ENCODE measurements at regions not wholly inside any gene's neighbourhood (a gene's known extent, or its start where the extent isn't known, plus 50 kb on each side); places are given as distances from the start of the nearest gene placed in this dataset.

- H3K4me1 Mint-ChIP-seq = no peaks in the 10 kb centered on the region
- no peaks in the 10 kb centered on the region for H3K36me3 Mint-ChIP-seq
- H3K27me3 Mint-ChIP-seq = no peaks in the 10 kb centered on the region
- no peaks in the 10 kb centered on the region for H3K9me3 Mint-ChIP-seq
- H3K4me3 Mint-ChIP-seq = no peak overlapping the region
- no peak overlapping the region for H3K27ac Mint-ChIP-seq
These were observed 1203.5 kb downstream of the PCDH7 start for GRCh38 chr4:31923634-31924033.

GRCh38 chr4:31929676-31930345, 1209.6 kb downstream of the PCDH7 start:
- no peaks in the 10 kb centered on the region for H3K36me3 Mint-ChIP-seq
- H3K27me3 Mint-ChIP-seq = no peaks in the 10 kb centered on the region
- H3K4me1 Mint-ChIP-seq = no peaks in the 10 kb centered on the region
- H3K9me3 Mint-ChIP-seq = peaks cover 3% of the 10 kb centered on the region
- H3K27ac Mint-ChIP-seq = no peak overlapping the region
- no peak overlapping the region for H3K4me3 Mint-ChIP-seq

GRCh38 chr4:31946456-31946855, 1226.3 kb downstream of the PCDH7 start:
- H3K9me3 Mint-ChIP-seq = no peaks in the 10 kb centered on the region
- no peak overlapping the region for H3K27ac Mint-ChIP-seq

GRCh38 chr4:31947101-31947500, 1226.9 kb downstream of the PCDH7 start:
- Mint-ChIP-seq H3K4me3 (no peak overlapping the region), H3K4me1 (no peaks in the 10 kb centered on the region), H3K36me3 (no peaks in the 10 kb centered on the region), H3K9me3 (no peaks in the 10 kb centered on the region), H3K27ac (no peak overlapping the region), H3K27me3 (no peaks in the 10 kb centered on the region)

More at GRCh38 chr4:31946456-31946855, 1226.3 kb downstream of the PCDH7 start:
- no peaks in the 10 kb centered on the region for H3K4me1 Mint-ChIP-seq
- no peak overlapping the region for H3K4me3 Mint-ChIP-seq
- H3K36me3 Mint-ChIP-seq = no peaks in the 10 kb centered on the region
- no peaks in the 10 kb centered on the region for H3K27me3 Mint-ChIP-seq

- Mint-ChIP-seq H3K9me3 (no peaks in the 10 kb centered on the region), H3K4me3 (no peak overlapping the region), H3K27ac (no peak overlapping the region), H3K4me1 (no peaks in the 10 kb centered on the region), H3K27me3 (no peaks in the 10 kb centered on the region), H3K36me3 (no peaks in the 10 kb centered on the region)
These were observed 1228.9 kb downstream of the PCDH7 start for GRCh38 chr4:31949045-31949444.

- Mint-ChIP-seq H3K9me3 (peaks cover 9% of the 10 kb centered on the region), H3K27me3 (no peaks in the 10 kb centered on the region), H3K36me3 (no peaks in the 10 kb centered on the region), H3K4me1 (no peaks in the 10 kb centered on the region), H3K4me3 (no peak overlapping the region), H3K27ac (no peak overlapping the region)
These were observed 1235.2 kb downstream of the PCDH7 start for GRCh38 chr4:31955346-31955745.

- no peak overlapping the region for H3K27ac Mint-ChIP-seq
- no peaks in the 10 kb centered on the region for H3K4me1 Mint-ChIP-seq
- H3K27me3 Mint-ChIP-seq = no peaks in the 10 kb centered on the region
- peaks cover 9% of the 10 kb centered on the region for H3K9me3 Mint-ChIP-seq
- H3K36me3 Mint-ChIP-seq = no peaks in the 10 kb centered on the region
- H3K4me3 Mint-ChIP-seq = no peak overlapping the region
These were observed 1239.8 kb downstream of the PCDH7 start for GRCh38 chr4:31959972-31960371.

GRCh38 chr4:31964685-31965084, 1244.5 kb downstream of the PCDH7 start:
- no peak overlapping the region for H3K4me3 Mint-ChIP-seq
- H3K27ac Mint-ChIP-seq = no peak overlapping the region
- H3K9me3 Mint-ChIP-seq = peaks cover 9% of the 10 kb centered on the region
- no peaks in the 10 kb centered on the region for H3K36me3 Mint-ChIP-seq
- H3K27me3 Mint-ChIP-seq = no peaks in the 10 kb centered on the region
- no peaks in the 10 kb centered on the region for H3K4me1 Mint-ChIP-seq

GRCh38 chr4:31968842-31969241, 1248.7 kb downstream of the PCDH7 start:
- H3K4me3 Mint-ChIP-seq = no peak overlapping the region
- peaks cover 4% of the 10 kb centered on the region for H3K9me3 Mint-ChIP-seq
- H3K27me3 Mint-ChIP-seq = no peaks in the 10 kb centered on the region
- H3K4me1 Mint-ChIP-seq = no peaks in the 10 kb centered on the region
- H3K36me3 Mint-ChIP-seq = no peaks in the 10 kb centered on the region
- H3K27ac Mint-ChIP-seq = no peak overlapping the region

- H3K36me3 Mint-ChIP-seq = no peaks in the 10 kb centered on the region
- no peaks in the 10 kb centered on the region for H3K4me1 Mint-ChIP-seq
- H3K27ac Mint-ChIP-seq = no peak overlapping the region
- H3K4me3 Mint-ChIP-seq = no peak overlapping the region
- H3K27me3 Mint-ChIP-seq = no peaks in the 10 kb centered on the region
- peaks cover 11% of the 10 kb centered on the region for H3K9me3 Mint-ChIP-seq
These were observed 1254.4 kb downstream of the PCDH7 start for GRCh38 chr4:31974490-31975002.

GRCh38 chr4:31979988-31980387, 1259.8 kb downstream of the PCDH7 start:
- Mint-ChIP-seq H3K27me3 (no peaks in the 10 kb centered on the region), H3K4me1 (no peaks in the 10 kb centered on the region), H3K9me3 (peaks cover 7% of the 10 kb centered on the region), H3K27ac (no peak overlapping the region), H3K36me3 (no peaks in the 10 kb centered on the region), H3K4me3 (no peak overlapping the region)

- Mint-ChIP-seq H3K27ac (no peak overlapping the region), H3K4me3 (no peak overlapping the region), H3K4me1 (no peaks in the 10 kb centered on the region), H3K27me3 (no peaks in the 10 kb centered on the region), H3K9me3 (peaks cover 7% of the 10 kb centered on the region), H3K36me3 (no peaks in the 10 kb centered on the region)
These were observed 1263.1 kb downstream of the PCDH7 start for GRCh38 chr4:31983246-31983645.

GRCh38 chr4:31983677-31984076, 1263.5 kb downstream of the PCDH7 start:
- Mint-ChIP-seq H3K27ac (no peak overlapping the region), H3K4me1 (no peaks in the 10 kb centered on the region), H3K27me3 (no peaks in the 10 kb centered on the region), H3K4me3 (no peak overlapping the region), H3K36me3 (no peaks in the 10 kb centered on the region), H3K9me3 (peaks cover 4% of the 10 kb centered on the region)

GRCh38 chr4:31984872-31985271, 1264.7 kb downstream of the PCDH7 start:
- Mint-ChIP-seq H3K36me3 (no peaks in the 10 kb centered on the region), H3K27me3 (no peaks in the 10 kb centered on the region), H3K27ac (no peak overlapping the region), H3K4me1 (no peaks in the 10 kb centered on the region), H3K9me3 (peaks cover 2% of the 10 kb centered on the region), H3K4me3 (no peak overlapping the region)

- Mint-ChIP-seq H3K4me1 (no peaks in the 10 kb centered on the region), H3K36me3 (no peaks in the 10 kb centered on the region), H3K4me3 (no peak overlapping the region), H3K9me3 (peaks cover 8% of the 10 kb centered on the region), H3K27ac (no peak overlapping the region), H3K27me3 (no peaks in the 10 kb centered on the region)
These were observed 1276.1 kb downstream of the PCDH7 start for GRCh38 chr4:31995943-31996901.

- H3K4me3 Mint-ChIP-seq = no peak overlapping the region
- no peaks in the 10 kb centered on the region for H3K36me3 Mint-ChIP-seq
- no peaks in the 10 kb centered on the region for H3K4me1 Mint-ChIP-seq
- no peak overlapping the region for H3K27ac Mint-ChIP-seq
- no peaks in the 10 kb centered on the region for H3K27me3 Mint-ChIP-seq
- H3K9me3 Mint-ChIP-seq = no peaks in the 10 kb centered on the region
These were observed 1278.6 kb downstream of the PCDH7 start for GRCh38 chr4:31998807-31999206.

Data from activated naive CD4-positive, alpha-beta T cell treated with anti-CD3 and anti-CD28 coated beads, Interleukin-2, amount 50 U/mL, for 24 hours (primary cell).